HCT116 (cell line): ENCODE measurements at regions not wholly inside any gene's neighbourhood (a gene's known extent, or its start where the extent isn't known, plus 50 kb on each side); places are given as distances from the start of the nearest gene placed in this dataset.

Experiments
- ATAC-seq: fragments of 200-7000 bp; cut with Tn5 transposase; 2 replicates; pipeline ENCODE4 v1.9.1; 2020; ENCODE audit warnings: mild to moderate bottlenecking, moderate library complexity
- BruUV-seq: library from RNA; stranded (reverse); fragments of 400-500 nt; replicated peaks from 2 replicates; lab custom pipeline; 2021; lab: Mats Ljungman, UMichigan
- CTCF ChIA-PET: fragments of 300-600 bp; sonication (Branson Sonifier 250); formaldehyde crosslinking; loops from one replicate; lab custom pipeline; 2021; ENCODE audit warnings: antibody characterized with exemption; lab: Charles Lee
- POLR2A ChIA-PET: fragments of 300-600, 350-600 bp; sonication (Branson Sonifier 250); formaldehyde crosslinking; loops from one replicate; lab custom pipeline; 2021; ENCODE audit warnings: antibody characterized with exemption; lab: Charles Lee
- RAD21 ChIA-PET, 2 experiments: fragments of 300-600 bp; sonication (Branson Sonifier 250); formaldehyde crosslinking; loops; one replicate each; lab custom pipeline; 2023; ENCODE audit warnings: low total read pairs in 2 of 2; ENCODE audit not compliant: uncharacterized antibody in 2 of 2, unreplicated experiment in 2 of 2, low non-redundant PET in 1 of 2; lab: Charles Lee
- DNase-seq: peaks from one replicate; pipeline ENCODE4 v3.0.0-alpha.2; 2010; ENCODE audit warnings: low read depth, low spot score
- H2AFZ ChIP-seq: fragments of 200-600 bp; shearing (Covaris generic), sonication (generic); 2 replicates; pipeline ENCODE4 v1.6.1; 2017; ENCODE audit warnings: low read depth, mixed run types, mixed read lengths, antibody characterized with exemption, low read length; ENCODE audit not compliant: poor library complexity, severe bottlenecking
- H3K27ac ChIP-seq: 2 replicates; pipeline ENCODE4 v1.5.1; 2012; ENCODE audit warnings: low read depth, low read length
- H3K27me3 ChIP-seq: fragments of 200-600 bp; sonication (generic); 2 replicates; pipeline ENCODE4 v1.6.1; 2016; ENCODE audit warnings: mixed run types, low read length, mixed read lengths; ENCODE audit not compliant: insufficient read depth
- H3K36me3 ChIP-seq, 2 experiments: fragments of 200-500 bp in 1 of 2; fragments of 200-600 bp in 1 of 2; sonication (Bioruptor generic) in 1 of 2; sonication (generic) in 1 of 2; 2 replicates each; pipeline versions ENCODE4 v1.5.1 to v1.6.1; 2014 to 2016; ENCODE audit warnings: low read length in 2 of 2, inconsistent platforms in 1 of 2, mixed read lengths in 1 of 2, mixed run types in 1 of 2; ENCODE audit not compliant: insufficient read depth in 2 of 2, control insufficient read depth in 1 of 2
- H3K4me1 ChIP-seq, 2 experiments: fragments of 200-600 bp in 1 of 2; sonication (generic) in 1 of 2; 2 replicates each; pipeline versions ENCODE4 v1.5.1 to v1.6.1; 2012 to 2017; ENCODE audit warnings: low read length in 2 of 2, inconsistent platforms in 1 of 2, mild to moderate bottlenecking in 1 of 2, mixed read lengths in 1 of 2, mixed run types in 1 of 2, moderate library complexity in 1 of 2; ENCODE audit not compliant: insufficient read depth in 2 of 2, control insufficient read depth in 1 of 2
- H3K4me2 ChIP-seq: fragments of 200-600 bp; sonication (generic); 2 replicates; pipeline ENCODE4 v1.6.1; 2017; ENCODE audit warnings: mixed run types, low read length, mixed read lengths
- H3K4me3 ChIP-seq, 2 experiments: fragments of 200-600 bp in 1 of 2; sonication (generic) in 1 of 2; replicated peaks in 1 of 2; 2 replicates each; pipeline ENCODE4 v1.5.1; 2011 to 2016; ENCODE audit warnings: low read length in 2 of 2, control low read depth in 1 of 2, low read depth in 1 of 2, mild to moderate bottlenecking in 1 of 2, mixed read lengths in 1 of 2, mixed run types in 1 of 2
- H3K79me2 ChIP-seq: fragments of 200-600 bp; sonication (generic); 2 replicates; pipeline ENCODE4 v1.6.1; 2017; ENCODE audit warnings: mild to moderate bottlenecking, mixed run types, low read length, moderate library complexity, mixed read lengths; ENCODE audit not compliant: insufficient read depth
- H3K9ac ChIP-seq: fragments of 200-600 bp; sonication (generic); 2 replicates; pipeline ENCODE4 v1.6.1; 2016; ENCODE audit warnings: low read length, mixed read lengths
- H3K9me2 ChIP-seq: fragments of 200-600 bp; sonication (generic), shearing (Covaris generic); 2 replicates; pipeline ENCODE4 v1.6.1; 2017; ENCODE audit warnings: mixed run types, mild to moderate bottlenecking, moderate library complexity; ENCODE audit not compliant: insufficient read depth
- H3K9me3 ChIP-seq, 2 experiments: fragments of 200-500 bp in 1 of 2; fragments of 200-600 bp in 1 of 2; sonication (Bioruptor generic) in 1 of 2; sonication (generic) in 1 of 2; 2 replicates each; pipeline ENCODE4 v1.6.1; 2014 to 2017; ENCODE audit warnings: low read length in 2 of 2, mixed read lengths in 2 of 2, inconsistent platforms in 1 of 2, low read depth in 1 of 2, mild to moderate bottlenecking in 1 of 2, mixed run types in 1 of 2, moderate library complexity in 1 of 2; ENCODE audit not compliant: control insufficient read depth in 1 of 2, insufficient read depth in 1 of 2
- H4K20me1 ChIP-seq: fragments of 200-600 bp; sonication (generic), shearing (Covaris generic); 2 replicates; pipeline ENCODE4 v1.6.1; 2017; ENCODE audit warnings: mixed run types, mild to moderate bottlenecking, moderate library complexity; ENCODE audit not compliant: insufficient read depth
- ATF3 ChIP-seq: IDR thresholded peaks from 2 replicates; pipeline ENCODE4 v1.6.1; 2012
- CTCF ChIP-seq, 3 experiments: fragments of 200-600 bp in 1 of 3; sonication (generic) in 1 of 3; IDR thresholded peaks in 2 of 3; conservative IDR thresholded peaks in 1 of 3; 2 replicates each; pipeline ENCODE4 v1.5.1; 2012 to 2017; ENCODE audit warnings: low read depth in 2 of 3, low read length in 2 of 3, antibody characterized with exemption in 1 of 3, borderline replicate concordance in 1 of 3, control low read depth in 1 of 3, mild to moderate bottlenecking in 1 of 3, mixed read lengths in 1 of 3, mixed run types in 1 of 3, moderate library complexity in 1 of 3; ENCODE audit not compliant: insufficient read depth in 1 of 3
- EGR1 ChIP-seq: IDR thresholded peaks from 2 replicates; pipeline ENCODE4 v1.6.1; 2012; ENCODE audit warnings: low read depth
- EZH2phosphoT487 ChIP-seq: fragments of 200-600 bp; IDR thresholded peaks from 2 replicates; pipeline ENCODE4 v1.6.1; 2018; ENCODE audit warnings: antibody characterized with exemption, borderline replicate concordance
- FOSL1 ChIP-seq: IDR thresholded peaks from 2 replicates; pipeline ENCODE4 v1.6.1; 2012; ENCODE audit warnings: low read depth
- REST ChIP-seq: IDR thresholded peaks from 2 replicates; pipeline ENCODE4 v1.6.1; 2012; ENCODE audit warnings: low read depth
- SP1 ChIP-seq: IDR thresholded peaks from 2 replicates; pipeline ENCODE4 v1.6.1; 2012; ENCODE audit warnings: low read depth
- intact Hi-C: fragments of 100-400 bp; cut with micrococcal nuclease; formaldehyde crosslinking; loops from 2 replicates; pipeline ENCODE4 v1.10.0; 2022

- no peak for TF ChIP-seq EZH2phosphoT487
These were observed 215.7 kb downstream of the CDC5L start (continued) for GRCh38 chr6:44603044-44603686.

GRCh38 chr6:44606504-44606903, 219.0 kb downstream of the CDC5L start:
- TF ChIP-seq ATF3 (no peak), FOSL1 (no peak), EGR1 (no peak)
- ChIA-PET CTCF (no interaction called here), POLR2A (no interaction called here), RAD21 (no interaction called here)
- Histone ChIP-seq H2AFZ (no peak overlapping the region), H3K4me2 (no peak overlapping the region), H3K27me3 (no peaks in the 10 kb centered on the region), H4K20me1 (no peaks in the 10 kb centered on the region), H3K36me3 (no peaks in the 10 kb centered on the region), H3K9ac (no peak overlapping the region), H3K4me3 (no peak overlapping the region), H3K27ac (no peak overlapping the region), H3K9me2 (no peaks in the 10 kb centered on the region), H3K9me3 (no peaks in the 10 kb centered on the region), H3K4me1 (no peaks in the 10 kb centered on the region), H3K79me2 (no peaks in the 10 kb centered on the region)
- no peak for DNase-seq
- ATAC-seq, result no peak
- intact Hi-C loops, result no loop called here
- BruUV-seq, result no TSS peak

- no peaks in the 10 kb centered on the region for H3K9me3 ChIP-seq
- no peaks in the 10 kb centered on the region for H3K27me3 ChIP-seq
- TF ChIP-seq CTCF (IDR thresholded peaks at IDR 0.05 in 2 of 3, conservative IDR thresholded peaks at IDR 0.05 in 1 of 3; ENCODE audit: borderline replicate concordance in 1 of 3, insufficient read depth in 1 of 3, low read depth in 2 of 3, low read length in 2 of 3) (no peak), REST (no peak), SP1 (no peak), EGR1 (no peak), FOSL1 (no peak)
- ATAC-seq (no peak), DNase-seq (no peak)
- H3K4me1 ChIP-seq, result no peaks in the 10 kb centered on the region
- H3K4me2 ChIP-seq, result no peak overlapping the region
- RAD21 ChIA-PET, result no interaction called here
- intact Hi-C loops, result no loop called here
- no peaks in the 10 kb centered on the region for H3K9me2 ChIP-seq
- H3K79me2 ChIP-seq, result no peaks in the 10 kb centered on the region
- no TSS peak for BruUV-seq
- H2AFZ ChIP-seq, result no peak overlapping the region
- H3K27ac ChIP-seq, result no peak overlapping the region
- CTCF ChIA-PET, result no interaction called here
- no peaks in the 10 kb centered on the region for H3K36me3 ChIP-seq
- no peak overlapping the region for H3K9ac ChIP-seq
- no peaks in the 10 kb centered on the region for H4K20me1 ChIP-seq
- no peak overlapping the region for H3K4me3 ChIP-seq
- POLR2A ChIA-PET, result no interaction called here
These were observed 219.5 kb downstream of the CDC5L start for GRCh38 chr6:44606976-44607375.
